Nucleus accumbens (tissue), 56 donors: ENCODE measurements at regions not wholly inside any gene's neighbourhood (a gene's known extent, or its start where the extent isn't known, plus 50 kb on each side); places are given as distances from the start of the nearest gene placed in this dataset.
"Not testable (repeated sequence)": the region's sequence is repeated elsewhere in the genome, so short reads cannot be mapped to it uniquely, and the experiment has no call there.

Experiments
- DNase-seq, 56 donors: peaks; one replicate each; lab custom pipeline; 2025; lab: John Stamatoyannopoulos, UW

GRCh38 chr14:28142400-28143015 is 624.1 kb upstream of the FOXG1 start:
- peak in 7 of 56 donors; percentile 1 to 35 (median 7) for DNase-seq

- DNase-seq, result peak in 3 of 56 donors; percentile 7 to 23 (median 17)
Measured at GRCh38 chr14:28143316-28143715, 623.3 kb upstream of the FOXG1 start.

- DNase-seq, result no peak
Measured at GRCh38 chr14:28151926-28152325, 614.7 kb upstream of the FOXG1 start.

GRCh38 chr14:28152453-28153044 is 614.0 kb upstream of the FOXG1 start:
- DNase-seq, result no peak

GRCh38 chr14:28157289-28157869 is 609.2 kb upstream of the FOXG1 start:
- DNase-seq, result no peak

GRCh38 chr14:28157887-28158791 is 608.4 kb upstream of the FOXG1 start:
- no peak for DNase-seq

- no peak for DNase-seq
Measured at GRCh38 chr14:28161040-28161439, 605.5 kb upstream of the FOXG1 start.

GRCh38 chr14:28163233-28163632 is 603.4 kb upstream of the FOXG1 start:
- DNase-seq, result no peak

GRCh38 chr14:28163897-28164296 is 602.7 kb upstream of the FOXG1 start:
- no peak for DNase-seq

GRCh38 chr14:28187902-28188830 is 578.4 kb upstream of the FOXG1 start:
- not testable (repeated sequence) for DNase-seq

- no peak for DNase-seq
Measured at GRCh38 chr14:28196878-28197277, 569.7 kb upstream of the FOXG1 start.

- no peak for DNase-seq
Measured at GRCh38 chr14:28220391-28220790, 546.2 kb upstream of the FOXG1 start.

GRCh38 chr14:28240909-28241308 is 525.7 kb upstream of the FOXG1 start:
- no peak for DNase-seq

GRCh38 chr14:28242895-28243294 is 523.7 kb upstream of the FOXG1 start:
- DNase-seq, result no peak

- no peak for DNase-seq
Measured at GRCh38 chr14:28243600-28243999, 523.0 kb upstream of the FOXG1 start.

GRCh38 chr14:28245216-28245615 is 521.4 kb upstream of the FOXG1 start:
- no peak for DNase-seq

- DNase-seq, result no peak
Measured at GRCh38 chr14:28247491-28247890, 519.1 kb upstream of the FOXG1 start.

- not testable (repeated sequence) for DNase-seq
Measured at GRCh38 chr14:28252124-28252523, 514.5 kb upstream of the FOXG1 start.

GRCh38 chr14:28254768-28255167 is 511.8 kb upstream of the FOXG1 start:
- DNase-seq, result no peak

GRCh38 chr14:28264306-28264705 is 502.3 kb upstream of the FOXG1 start:
- no peak for DNase-seq
